Neural progenitor cell (in vitro differentiated cells): ENCODE measurements at regions not wholly inside any gene's neighbourhood (a gene's known extent, or its start where the extent isn't known, plus 50 kb on each side); places are given as distances from the start of the nearest gene placed in this dataset.

Experiments
- DNase-seq: peaks from one replicate; pipeline ENCODE4 v3.0.0-alpha.2; 2016; ENCODE audit warnings: low spot score
- H2AFZ ChIP-seq: fragments of 200-600 bp; sonication (generic); replicated peaks from 2 replicates; pipeline ENCODE4 v1.6.1; 2016; ENCODE audit warnings: antibody characterized with exemption
- H3F3A ChIP-seq: fragments of 200-600 bp; sonication (generic); 2 replicates; pipeline ENCODE4 v1.6.1; 2016; ENCODE audit warnings: antibody characterized with exemption, low read depth
- H3K27ac ChIP-seq: fragments of 200-600 bp; sonication (generic); 2 replicates; pipeline ENCODE4 v1.5.1; 2016; ENCODE audit warnings: mild to moderate bottlenecking
- H3K27me3 ChIP-seq: fragments of 200-600 bp; sonication (generic); 2 replicates; pipeline ENCODE4 v1.6.1; 2016; ENCODE audit warnings: mild to moderate bottlenecking, moderate library complexity
- H3K36me3 ChIP-seq: fragments of 200-600 bp; sonication (generic); 2 replicates; pipeline ENCODE4 v1.5.1; 2016
- H3K4me1 ChIP-seq: fragments of 200-600 bp; sonication (generic); 2 replicates; pipeline ENCODE4 v1.6.1; 2016; ENCODE audit warnings: mixed run types
- H3K4me2 ChIP-seq: fragments of 200-600 bp; sonication (generic); 2 replicates; pipeline ENCODE4 v1.6.1; 2016
- H3K4me3 ChIP-seq: fragments of 200-600 bp; sonication (generic); 2 replicates; pipeline ENCODE4 v1.5.1; 2016
- H3K79me2 ChIP-seq: fragments of 200-600 bp; sonication (generic); 2 replicates; pipeline ENCODE4 v1.6.1; 2016; ENCODE audit warnings: low read depth
- H3K9ac ChIP-seq: fragments of 200-600 bp; sonication (generic); 2 replicates; pipeline ENCODE4 v1.6.1; 2016
- H3K9me3 ChIP-seq: fragments of 200-600 bp; sonication (generic); 2 replicates; pipeline ENCODE4 v1.5.1; 2016; ENCODE audit warnings: low read depth
- H4K20me1 ChIP-seq: fragments of 200-600 bp; sonication (generic); 2 replicates; pipeline ENCODE4 v1.6.1; 2016; ENCODE audit warnings: low read depth
- H3K27ac Mint-ChIP-seq: 3 replicates; pipeline ENCODE4 v1.8.0; 2021; ENCODE audit warnings: mixed read lengths
- H3K27me3 Mint-ChIP-seq: 2 replicates; pipeline ENCODE4 v1.8.0; 2022; ENCODE audit warnings: low read depth, mild to moderate bottlenecking, inconsistent platforms, moderate library complexity, mixed read lengths; ENCODE audit not compliant: insufficient read depth
- H3K36me3 Mint-ChIP-seq: 3 replicates; pipeline ENCODE4 v1.8.0; 2021; ENCODE audit warnings: mixed read lengths
- H3K4me1 Mint-ChIP-seq: 3 replicates; pipeline ENCODE4 v1.8.0; 2021; ENCODE audit warnings: mixed read lengths
- H3K4me3 Mint-ChIP-seq: 3 replicates; pipeline ENCODE4 v1.8.0; 2021; ENCODE audit warnings: mild to moderate bottlenecking, moderate library complexity, mixed read lengths
- H3K9me3 Mint-ChIP-seq: 3 replicates; pipeline ENCODE4 v1.8.0; 2020; ENCODE audit warnings: mixed read lengths
- EZH2 ChIP-seq: fragments of 200-600 bp; sonication (generic); IDR thresholded peaks from 2 replicates; pipeline ENCODE4 v1.6.1; 2017; ENCODE audit warnings: antibody characterized with exemption, mild to moderate bottlenecking, moderate library complexity
- EZH2phosphoT487 ChIP-seq: fragments of 200-600 bp; sonication (generic); IDR thresholded peaks from 2 replicates; pipeline ENCODE4 v1.6.1; 2017; ENCODE audit warnings: antibody characterized with exemption
- TF ChIP-seq, protein P1 (sequence below): fragments of 200-600 bp; sonication (generic); IDR thresholded peaks from 2 replicates; pipeline ENCODE4 v1.5.1; 2017; ENCODE audit warnings: antibody characterized with exemption, mild to moderate bottlenecking

DNA sequence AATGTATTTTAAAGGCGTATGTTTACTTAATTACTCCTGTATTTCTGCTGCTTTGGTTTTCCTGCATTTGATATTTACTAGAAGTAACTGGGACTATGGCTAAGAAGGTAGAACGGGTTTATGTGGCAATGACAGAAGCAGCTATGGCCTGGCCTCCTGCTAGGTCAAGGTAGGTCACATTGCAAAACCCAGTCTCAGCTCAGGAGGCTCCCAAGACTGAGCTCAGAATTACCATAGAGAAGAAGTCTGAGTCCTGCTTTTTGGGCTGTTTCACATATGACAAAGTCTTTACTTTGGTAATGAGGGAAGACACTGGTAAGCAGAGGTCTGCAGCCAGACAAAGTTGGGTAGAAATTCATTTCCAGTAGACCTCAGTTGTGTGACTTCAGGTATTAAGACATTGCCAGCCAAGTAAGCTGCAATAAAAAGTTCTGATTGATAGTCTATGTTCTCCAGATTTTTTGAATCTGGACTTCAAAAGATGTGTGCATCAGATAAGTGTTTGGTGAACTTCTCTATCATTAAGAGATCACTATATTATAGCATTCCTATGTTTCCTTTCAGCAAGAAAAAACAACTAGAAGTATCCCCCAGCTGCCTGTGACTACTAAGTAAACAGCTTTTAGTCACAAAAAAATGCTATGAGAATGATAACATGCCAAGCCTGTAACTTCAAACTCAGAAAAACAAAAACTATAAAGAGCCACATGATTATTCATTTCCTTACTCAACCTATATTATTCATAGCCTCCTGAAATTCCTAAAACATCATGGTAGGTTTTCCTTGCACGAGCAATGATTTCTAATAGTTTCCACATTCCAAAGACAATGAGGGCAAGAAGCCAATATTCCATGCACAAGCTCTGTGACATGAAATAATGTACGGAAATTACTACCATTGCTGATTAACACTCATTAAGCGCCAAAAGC lies 312.3 kb downstream of the HAO1 start:
- Histone ChIP-seq H3F3A (no peaks in the 10 kb centered on the region), H3K36me3 (no peaks in the 10 kb centered on the region), H2AFZ (no peak overlapping the region), H3K4me1 (no peaks in the 10 kb centered on the region), H3K4me2 (no peak overlapping the region), H3K9ac (no peak overlapping the region), H3K9me3 (no peaks in the 10 kb centered on the region), H4K20me1 (no peaks in the 10 kb centered on the region), H3K27ac (no peak overlapping the region), H3K4me3 (no peak overlapping the region), H3K79me2 (no peaks in the 10 kb centered on the region), H3K27me3 (no peaks in the 10 kb centered on the region)
- no peaks in the 10 kb centered on the region for H3K27me3 Mint-ChIP-seq
- no peak overlapping the region for H3K4me3 Mint-ChIP-seq
- no peaks in the 10 kb centered on the region for H3K4me1 Mint-ChIP-seq
- H3K36me3 Mint-ChIP-seq, result no peaks in the 10 kb centered on the region
- no peak overlapping the region for H3K27ac Mint-ChIP-seq
- no peaks in the 10 kb centered on the region for H3K9me3 Mint-ChIP-seq
- no peak for DNase-seq
- TF ChIP-seq, protein P1, sequence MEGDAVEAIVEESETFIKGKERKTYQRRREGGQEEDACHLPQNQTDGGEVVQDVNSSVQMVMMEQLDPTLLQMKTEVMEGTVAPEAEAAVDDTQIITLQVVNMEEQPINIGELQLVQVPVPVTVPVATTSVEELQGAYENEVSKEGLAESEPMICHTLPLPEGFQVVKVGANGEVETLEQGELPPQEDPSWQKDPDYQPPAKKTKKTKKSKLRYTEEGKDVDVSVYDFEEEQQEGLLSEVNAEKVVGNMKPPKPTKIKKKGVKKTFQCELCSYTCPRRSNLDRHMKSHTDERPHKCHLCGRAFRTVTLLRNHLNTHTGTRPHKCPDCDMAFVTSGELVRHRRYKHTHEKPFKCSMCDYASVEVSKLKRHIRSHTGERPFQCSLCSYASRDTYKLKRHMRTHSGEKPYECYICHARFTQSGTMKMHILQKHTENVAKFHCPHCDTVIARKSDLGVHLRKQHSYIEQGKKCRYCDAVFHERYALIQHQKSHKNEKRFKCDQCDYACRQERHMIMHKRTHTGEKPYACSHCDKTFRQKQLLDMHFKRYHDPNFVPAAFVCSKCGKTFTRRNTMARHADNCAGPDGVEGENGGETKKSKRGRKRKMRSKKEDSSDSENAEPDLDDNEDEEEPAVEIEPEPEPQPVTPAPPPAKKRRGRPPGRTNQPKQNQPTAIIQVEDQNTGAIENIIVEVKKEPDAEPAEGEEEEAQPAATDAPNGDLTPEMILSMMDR, result no peak
- TF ChIP-seq EZH2phosphoT487 (no peak), EZH2 (no peak)

DNA sequence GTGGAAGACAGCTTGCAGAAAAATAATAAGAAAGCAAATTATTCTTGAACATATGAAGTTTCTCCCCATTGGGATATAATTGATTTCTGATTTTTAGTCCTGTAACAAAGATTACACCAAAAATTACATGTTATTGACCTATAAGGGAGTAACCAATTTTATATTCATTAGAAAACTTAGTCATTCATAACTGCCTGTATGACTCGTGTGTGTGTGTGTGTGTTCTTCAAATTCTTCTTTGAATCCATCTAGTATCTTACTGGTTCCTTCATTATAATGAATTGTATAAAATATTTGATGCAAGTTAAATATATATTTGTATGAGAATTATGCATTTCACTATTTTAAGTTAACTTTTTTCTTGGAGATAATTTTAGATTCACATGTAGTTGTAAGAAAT lies 310.4 kb downstream of the HAO1 start:
- no peaks in the 10 kb centered on the region for H3K4me1 ChIP-seq
- no peak overlapping the region for H3K4me2 ChIP-seq
- H3K36me3 ChIP-seq, result no peaks in the 10 kb centered on the region
- no peak overlapping the region for H3K27ac ChIP-seq
- no peaks in the 10 kb centered on the region for H3K4me1 Mint-ChIP-seq
- TF ChIP-seq, protein P1, result no peak
- TF ChIP-seq EZH2phosphoT487 (no peak), EZH2 (no peak)
- no peaks in the 10 kb centered on the region for H3F3A ChIP-seq
- H3K36me3 Mint-ChIP-seq, result no peaks in the 10 kb centered on the region
- no peak overlapping the region for H2AFZ ChIP-seq
- H3K4me3 ChIP-seq, result no peak overlapping the region
- H3K27ac Mint-ChIP-seq, result no peak overlapping the region
- no peaks in the 10 kb centered on the region for H4K20me1 ChIP-seq
- no peak overlapping the region for H3K9ac ChIP-seq
- H3K9me3 Mint-ChIP-seq, result no peaks in the 10 kb centered on the region
- no peaks in the 10 kb centered on the region for H3K27me3 ChIP-seq
- H3K27me3 Mint-ChIP-seq, result no peaks in the 10 kb centered on the region
- H3K9me3 ChIP-seq, result no peaks in the 10 kb centered on the region
- no peaks in the 10 kb centered on the region for H3K79me2 ChIP-seq
- no peak for DNase-seq
- no peak overlapping the region for H3K4me3 Mint-ChIP-seq

DNA sequence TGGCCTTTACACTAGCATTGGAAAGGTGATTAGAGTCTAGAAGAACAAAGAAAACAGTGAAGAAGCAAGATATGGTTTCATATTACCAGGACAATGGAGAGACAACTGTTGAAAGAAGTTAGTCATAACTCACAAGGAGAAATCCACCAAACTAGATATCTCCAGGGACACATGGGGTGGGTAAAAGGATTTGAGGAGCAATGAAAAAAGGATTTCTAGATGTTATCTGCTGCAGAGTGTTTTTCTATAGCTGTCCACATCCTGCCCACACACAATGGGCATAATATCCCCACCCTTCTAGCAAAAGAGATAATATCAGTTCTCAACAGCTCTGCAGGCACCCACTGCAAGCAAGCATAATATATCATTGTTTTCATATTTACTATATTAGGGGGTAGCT lies 303.1 kb downstream of the HAO1 start:
- no peak overlapping the region for H3K4me3 ChIP-seq
- H3K9me3 ChIP-seq, result no peaks in the 10 kb centered on the region
- no peaks in the 10 kb centered on the region for H3K4me1 ChIP-seq
- H3F3A ChIP-seq, result no peaks in the 10 kb centered on the region
- no peaks in the 10 kb centered on the region for H3K9me3 Mint-ChIP-seq
- no peak overlapping the region for H2AFZ ChIP-seq
- DNase-seq, result no peak
- H3K36me3 Mint-ChIP-seq, result no peaks in the 10 kb centered on the region
- no peaks in the 10 kb centered on the region for H3K4me1 Mint-ChIP-seq
- no peak overlapping the region for H3K27ac ChIP-seq
- no peak overlapping the region for H3K4me3 Mint-ChIP-seq
- no peaks in the 10 kb centered on the region for H3K79me2 ChIP-seq
- no peak overlapping the region for H3K4me2 ChIP-seq
- H3K27me3 ChIP-seq, result no peaks in the 10 kb centered on the region
- no peaks in the 10 kb centered on the region for H3K36me3 ChIP-seq
- H3K27me3 Mint-ChIP-seq, result no peaks in the 10 kb centered on the region
- no peak overlapping the region for H3K9ac ChIP-seq
- no peak for TF ChIP-seq EZH2
- H3K27ac Mint-ChIP-seq, result no peak overlapping the region
- no peaks in the 10 kb centered on the region for H4K20me1 ChIP-seq
